GM21737 (cell line): ENCODE measurements at regions not wholly inside any gene's neighbourhood (a gene's known extent, or its start where the extent isn't known, plus 50 kb on each side); places are given as distances from the start of the nearest gene placed in this dataset.
"Not testable (repeated sequence)": the region's sequence is repeated elsewhere in the genome, so short reads cannot be mapped to it uniquely, and the experiment has no call there.

Source experiments
- ATAC-seq: cut with Tn5 transposase; IDR thresholded peaks from one replicate; pipeline ENCODE4 v1.9.1; 2021; ENCODE audit warnings: mild to moderate bottlenecking, moderate library complexity; ENCODE audit not compliant: unreplicated experiment

DNA sequence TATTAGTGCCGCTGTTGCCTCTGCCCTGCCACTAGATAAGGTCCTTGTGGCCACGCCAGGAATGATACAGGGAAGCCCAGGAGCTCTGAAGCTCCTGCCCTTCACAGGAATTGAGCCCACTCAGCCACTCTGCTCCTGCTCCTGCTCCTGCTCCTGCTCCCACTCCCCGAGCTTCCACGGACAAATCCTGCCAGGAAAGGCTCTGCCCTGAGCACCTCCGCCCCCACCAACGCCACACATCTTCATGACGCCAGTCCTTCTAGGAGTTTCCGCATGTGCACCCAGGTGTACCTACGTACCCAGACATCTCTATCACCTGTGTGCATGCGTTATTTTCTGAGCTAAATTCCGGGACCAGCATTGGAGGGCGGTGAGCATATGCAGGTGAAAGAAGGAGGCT lies 369.1 kb downstream of the C16orf95 start:
- ATAC-seq: no peak

- ATAC-seq: no peak
These were observed 368.1 kb downstream of the C16orf95 start for GRCh38 chr16:86949116-86949515.

GRCh38 chr16:86949630-86950029 lies 367.6 kb downstream of the C16orf95 start:
- ATAC-seq: no peak

GRCh38 chr16:86951041-86951822 lies 366.0 kb downstream of the C16orf95 start:
- no peak for ATAC-seq

GRCh38 chr16:86951831-86952598 lies 365.2 kb downstream of the C16orf95 start:
- no peak for ATAC-seq

GRCh38 chr16:86952769-86953168 lies 364.4 kb downstream of the C16orf95 start:
- ATAC-seq: no peak

DNA sequence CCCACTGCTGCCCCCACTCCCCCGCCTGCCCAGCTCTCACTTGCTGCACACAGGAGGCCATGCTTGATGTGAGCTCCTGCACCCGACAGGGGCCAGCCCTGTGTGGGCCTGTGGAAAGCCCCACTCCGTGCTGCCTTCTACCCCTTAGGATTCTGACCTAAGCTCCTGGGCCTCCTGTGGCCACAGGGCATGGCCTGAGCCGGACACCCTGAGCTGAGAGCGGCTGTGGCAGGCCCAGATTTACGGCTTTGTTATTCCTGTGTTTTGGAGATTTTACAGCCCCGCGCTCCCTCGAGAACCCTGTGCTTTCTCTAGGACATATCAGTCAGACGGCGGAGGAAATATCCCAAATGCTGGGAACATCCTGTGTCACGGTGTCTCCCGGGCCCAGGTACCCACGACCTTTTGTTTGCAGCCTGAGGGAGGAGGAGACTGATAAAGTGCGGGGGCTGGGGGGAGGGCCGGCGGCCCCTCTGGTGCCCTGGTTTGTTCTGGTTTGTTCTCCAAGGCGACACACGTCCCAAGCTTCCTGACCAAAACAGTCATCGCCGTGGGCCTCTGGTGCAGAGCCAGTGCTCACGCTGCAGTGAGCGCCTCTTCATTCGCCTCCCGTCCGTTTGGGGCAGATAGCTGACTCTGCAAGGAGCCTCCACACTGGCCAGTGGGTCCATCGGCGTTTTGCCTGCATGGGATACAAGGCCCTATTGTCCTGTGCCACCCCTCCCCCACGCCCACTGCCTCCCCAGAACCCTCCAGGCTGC lies 363.4 kb downstream of the C16orf95 start:
- no peak for ATAC-seq

- ATAC-seq: no peak
These were observed 361.9 kb downstream of the C16orf95 start for GRCh38 chr16:86955136-86955855.

- ATAC-seq: no peak
These were observed 360.8 kb downstream of the C16orf95 start for GRCh38 chr16:86956437-86956836.

DNA sequence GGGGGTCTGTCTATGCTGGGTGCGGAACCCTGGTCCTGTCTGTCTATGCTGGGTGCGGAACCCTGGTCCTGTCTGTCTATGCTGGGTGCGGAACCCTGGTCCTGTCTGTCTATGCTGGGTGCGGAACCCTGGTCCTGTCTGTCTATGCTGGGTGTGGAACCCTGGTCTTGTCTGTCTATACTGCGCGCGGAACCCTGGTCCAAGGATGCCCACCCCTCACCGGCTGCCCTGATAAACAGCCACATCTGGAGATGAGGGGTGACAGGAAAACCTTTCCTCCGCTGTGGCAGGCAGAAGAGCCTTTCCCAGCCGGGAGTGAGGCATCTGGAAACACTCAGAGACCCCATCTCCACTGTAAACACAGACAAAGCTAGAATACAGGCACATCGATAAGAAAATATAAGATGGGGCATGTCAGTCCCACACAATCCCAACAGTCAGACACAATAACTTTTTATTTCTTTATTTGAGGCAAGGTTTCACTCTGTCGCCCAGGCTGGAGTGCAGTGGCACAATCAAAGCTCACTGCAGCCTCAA lies 359.5 kb downstream of the C16orf95 start:
- not testable (repeated sequence) for ATAC-seq

DNA sequence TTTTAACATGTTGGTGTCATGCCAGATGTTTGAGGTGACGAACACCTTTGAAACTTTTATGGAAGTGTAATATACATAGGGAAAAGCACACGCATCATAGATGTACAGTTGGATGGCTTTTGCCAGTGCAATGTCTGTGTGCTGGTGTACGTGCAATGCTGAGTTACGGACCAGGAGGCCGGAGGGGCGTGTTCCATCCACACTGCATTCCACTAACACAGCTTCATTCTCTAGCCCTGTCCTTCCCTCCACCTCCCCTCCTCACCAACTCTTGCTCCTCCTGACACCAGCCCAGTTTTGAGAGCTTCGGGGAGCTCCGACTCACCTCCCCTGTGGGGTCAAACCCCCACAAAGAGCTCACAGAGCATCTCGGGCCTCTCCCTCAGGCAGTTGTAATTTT lies 358.8 kb downstream of the C16orf95 start:
- ATAC-seq: no peak

DNA sequence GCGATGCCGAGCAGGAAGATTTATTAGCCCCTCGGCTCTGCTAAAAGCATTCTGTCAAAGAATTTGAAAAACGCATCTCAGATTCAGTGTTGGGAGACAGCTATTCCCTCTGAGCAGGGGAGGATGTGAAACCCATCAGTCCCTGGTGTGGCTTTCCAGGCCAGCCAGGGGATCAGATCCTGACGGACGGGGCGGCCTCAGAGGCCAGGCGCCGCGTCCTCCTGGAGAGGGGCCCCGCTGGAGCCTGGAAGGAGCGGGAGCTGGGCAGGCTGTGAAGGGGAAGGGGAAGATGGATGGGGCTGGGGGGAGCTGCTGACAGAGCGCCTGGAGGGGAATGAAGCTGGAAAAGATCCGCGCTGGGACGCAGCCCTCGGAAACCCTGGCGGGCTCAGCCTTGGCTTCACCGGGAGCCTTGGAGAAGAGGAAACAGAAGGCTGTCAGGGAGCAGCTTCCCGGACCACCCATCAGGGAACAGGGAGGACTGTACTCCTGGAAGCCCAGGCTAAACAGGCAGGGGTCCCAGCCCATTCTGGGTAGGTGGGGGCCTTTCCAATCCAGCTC lies 358.0 kb downstream of the C16orf95 start:
- ATAC-seq: no peak

GRCh38 chr16:86959729-86960128 lies 357.5 kb downstream of the C16orf95 start:
- no peak for ATAC-seq

DNA sequence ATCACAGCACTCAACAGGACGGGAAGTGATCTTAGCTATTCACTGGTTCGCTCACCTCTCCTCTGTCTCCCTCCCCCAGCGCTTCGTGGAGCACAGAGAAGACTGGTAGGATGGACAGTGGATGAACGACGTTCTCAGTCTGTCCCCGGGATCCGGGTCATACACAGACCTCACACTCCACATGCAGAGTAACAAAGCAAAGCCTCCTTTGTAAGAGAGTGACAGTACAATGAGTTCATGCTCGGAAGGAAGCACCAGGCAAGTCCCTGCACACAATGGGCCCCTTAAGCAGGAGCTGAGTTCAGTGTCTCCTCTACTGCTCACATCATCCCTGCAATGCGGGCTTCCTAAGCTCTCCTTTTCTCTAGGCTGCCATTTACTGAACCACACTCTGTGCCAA lies 356.9 kb downstream of the C16orf95 start:
- no peak for ATAC-seq

GRCh38 chr16:86961171-86961601 lies 356.0 kb downstream of the C16orf95 start:
- ATAC-seq: no peak

DNA sequence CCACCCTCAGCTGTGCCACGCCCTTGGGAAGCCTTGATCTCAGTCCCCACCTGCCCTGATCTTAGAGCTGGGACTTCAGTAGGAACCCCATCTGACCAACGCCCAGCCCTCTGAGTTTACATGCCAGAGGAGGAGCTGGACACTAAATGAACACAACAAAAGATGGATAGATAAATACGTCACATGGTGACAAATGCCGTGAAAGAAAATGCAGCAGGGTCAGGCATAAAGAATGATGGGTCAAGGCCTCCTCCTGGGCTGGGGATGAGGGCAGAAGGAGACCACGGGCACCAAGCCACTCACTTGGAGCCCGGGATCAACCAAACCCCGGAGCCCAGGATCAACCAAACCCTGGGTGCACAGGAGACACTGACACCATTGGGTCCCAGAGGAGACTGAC lies 354.9 kb downstream of the C16orf95 start:
- no peak for ATAC-seq

GRCh38 chr16:86962913-86963312 lies 354.3 kb downstream of the C16orf95 start:
- no peak for ATAC-seq

GRCh38 chr16:86963600-86964575 lies 353.3 kb downstream of the C16orf95 start:
- ATAC-seq: no peak

DNA sequence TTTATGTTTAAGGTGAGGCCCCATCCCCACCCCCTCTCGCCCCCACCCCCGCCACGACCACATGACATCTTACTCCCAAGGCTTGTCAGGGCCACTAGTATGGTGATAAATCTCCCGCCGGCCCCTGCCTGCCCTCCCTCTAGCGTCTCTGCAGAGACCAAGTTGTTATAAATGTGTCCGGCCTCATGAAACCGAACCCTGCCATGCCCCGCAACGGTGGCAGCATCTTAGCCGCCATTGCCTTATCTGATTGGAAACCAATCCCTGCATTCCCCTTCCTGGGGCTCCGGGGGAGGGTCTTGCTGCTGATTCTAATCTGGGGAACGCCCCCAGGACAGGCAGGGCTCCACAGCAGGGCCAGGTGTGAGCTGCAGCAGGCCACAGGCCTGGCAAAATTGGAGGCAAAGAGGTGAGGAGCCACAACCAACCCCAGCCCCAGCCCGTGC lies 352.4 kb downstream of the C16orf95 start:
- no peak for ATAC-seq
